SK-N-SH (cell line): ENCODE measurements at regions not wholly inside any gene's neighbourhood (a gene's known extent, or its start where the extent isn't known, plus 50 kb on each side); places are given as distances from the start of the nearest gene placed in this dataset.

Source experiments
- CTCF ChIA-PET: fragments of 300-600, 350-600 bp; formaldehyde crosslinking; extraction: SDS; loops from one replicate; lab custom pipeline; 2021; lab: Yijun Ruan, JAX
- POLR2A ChIA-PET: fragments of 350-600 bp; sonication (Branson Sonifier 250); formaldehyde crosslinking; extraction: SDS; loops from one replicate; lab custom pipeline; 2020; ENCODE audit warnings: antibody characterized with exemption, inconsistent platforms; lab: Yijun Ruan, JAX
- DNase-seq: peaks from one replicate; pipeline ENCODE4 v3.0.0; 2012
- H2AFZ ChIP-seq: fragments of 200-600 bp; sonication (generic); 2 replicates; pipeline ENCODE4 v1.8.1; 2016; ENCODE audit warnings: antibody characterized with exemption, mild to moderate bottlenecking, low read depth
- H3F3A ChIP-seq: fragments of 200-600 bp; sonication (generic); replicated peaks from 2 replicates; pipeline ENCODE3; 2016; ENCODE audit warnings: antibody characterized with exemption, mild to moderate bottlenecking; ENCODE audit not compliant: insufficient read depth
- H3K27ac ChIP-seq, 2 experiments: fragments of 200-500 bp in 1 of 2; fragments of 200-600 bp in 1 of 2; sonication (Bioruptor generic) in 1 of 2; sonication (generic), shearing (Covaris generic) in 1 of 2; 2 replicates each; pipeline versions ENCODE4 v1.5.1 to v1.6.1; 2014 to 2016; ENCODE audit warnings: low read depth in 2 of 2, inconsistent platforms in 1 of 2, low read length in 1 of 2, mild to moderate bottlenecking in 1 of 2, mixed read lengths in 1 of 2
- H3K27me3 ChIP-seq: fragments of 200-600 bp; sonication (generic), shearing (Covaris generic); 2 replicates; pipeline ENCODE4 v1.6.1; 2016; ENCODE audit warnings: mixed run types; ENCODE audit not compliant: insufficient read depth
- H3K36me3 ChIP-seq, 2 experiments: fragments of 200-500 bp in 1 of 2; fragments of 200-600 bp in 1 of 2; sonication (Bioruptor generic) in 1 of 2; sonication (generic) in 1 of 2; replicated peaks in 1 of 2; 2 replicates each; pipeline versions ENCODE3 to v1.5.1; 2014 to 2016; ENCODE audit warnings: low read length in 1 of 2, mild to moderate bottlenecking in 1 of 2; ENCODE audit not compliant: insufficient read depth in 2 of 2, control insufficient read depth in 1 of 2
- H3K4me1 ChIP-seq, 2 experiments: fragments of 200-500 bp in 1 of 2; fragments of 200-600 bp in 1 of 2; sonication (Bioruptor generic) in 1 of 2; sonication (generic), shearing (Covaris generic) in 1 of 2; 2 replicates each; pipeline versions ENCODE4 v1.5.1 to v1.6.1; 2014 to 2016; ENCODE audit warnings: low read depth in 1 of 2, low read length in 1 of 2, mixed run types in 1 of 2; ENCODE audit not compliant: insufficient read depth in 2 of 2, control insufficient read depth in 1 of 2
- H3K4me2 ChIP-seq: fragments of 200-600 bp; sonication (generic), shearing (Covaris generic); 2 replicates; pipeline ENCODE4 v1.6.1; 2017; ENCODE audit warnings: mixed run types
- H3K4me3 ChIP-seq, 2 experiments: fragments of 200-500 bp in 1 of 2; fragments of 200-600 bp in 1 of 2; sonication (Bioruptor generic) in 1 of 2; sonication (generic), shearing (Covaris generic) in 1 of 2; 2 replicates each; pipeline versions ENCODE4 v1.5.1 to v1.8.1; 2014 to 2016; ENCODE audit warnings: low read depth in 2 of 2, inconsistent platforms in 1 of 2, low read length in 1 of 2, mild to moderate bottlenecking in 1 of 2, mixed read lengths in 1 of 2, moderate library complexity in 1 of 2
- H3K79me2 ChIP-seq: fragments of 200-600 bp; sonication (generic); 2 replicates; pipeline ENCODE4 v1.8.1; 2017; ENCODE audit warnings: mild to moderate bottlenecking; ENCODE audit not compliant: insufficient read depth
- H3K9ac ChIP-seq: fragments of 200-600 bp; sonication (generic); 2 replicates; pipeline ENCODE4 v1.6.1; 2017; ENCODE audit warnings: mixed run types
- H3K9me2 ChIP-seq: fragments of 200-600 bp; sonication (generic); 2 replicates; pipeline ENCODE4 v1.6.1; 2017; ENCODE audit warnings: mixed run types
- H3K9me3 ChIP-seq: fragments of 200-600 bp; sonication (generic); 2 replicates; pipeline ENCODE4 v1.6.1; 2017; ENCODE audit warnings: mixed run types, mild to moderate bottlenecking, moderate library complexity
- H4K20me1 ChIP-seq: fragments of 200-600 bp; sonication (generic); 2 replicates; pipeline ENCODE4 v1.6.1; 2017; ENCODE audit warnings: mild to moderate bottlenecking, mixed run types; ENCODE audit not compliant: insufficient read depth
- ELF1 ChIP-seq: IDR thresholded peaks from 2 replicates; pipeline ENCODE4 v1.4.0; 2012
- EP300 ChIP-seq, 2 experiments: IDR thresholded peaks; 2 replicates each; pipeline versions ENCODE4 v1.4.0 to v1.6.1; 2012; ENCODE audit warnings: borderline replicate concordance in 1 of 2, low read depth in 1 of 2, low read length in 1 of 2
- FOSL2 ChIP-seq: IDR thresholded peaks from 2 replicates; pipeline ENCODE4 v1.4.0; 2012; ENCODE audit warnings: low read depth, mild to moderate bottlenecking, moderate library complexity, borderline replicate concordance
- FOXJ3 ChIP-seq: sonication (generic); formaldehyde crosslinking; IDR thresholded peaks from 2 replicates; pipeline ENCODE4 v1.5.1; 2020; ENCODE audit warnings: mild to moderate bottlenecking, missing genetic modification reagents
- GABPA ChIP-seq: IDR thresholded peaks from 2 replicates; pipeline ENCODE4 v1.4.0; 2012; ENCODE audit warnings: low read depth, mild to moderate bottlenecking
- GATA2 ChIP-seq: sonication (generic); formaldehyde crosslinking; IDR thresholded peaks from 2 replicates; pipeline ENCODE4 v1.5.0; 2020; ENCODE audit warnings: mild to moderate bottlenecking, missing genetic modification reagents
- IRF3 ChIP-seq: fragments of 150-350 bp; IDR thresholded peaks from 2 replicates; pipeline ENCODE4 v1.6.1; 2016; ENCODE audit warnings: mild to moderate bottlenecking, low read depth, low read length
- JUND ChIP-seq: IDR thresholded peaks from 2 replicates; pipeline ENCODE4 v1.4.0; 2012
- MEF2A ChIP-seq: IDR thresholded peaks from 2 replicates; pipeline ENCODE4 v1.4.0; 2012; ENCODE audit warnings: low read depth, borderline replicate concordance
- MXI1 ChIP-seq: IDR thresholded peaks from 2 replicates; pipeline ENCODE4 v1.6.1; 2012; ENCODE audit warnings: mild to moderate bottlenecking, low read depth, low read length, improper control_type of control experiment
- NFIC ChIP-seq: IDR thresholded peaks from 2 replicates; pipeline ENCODE4 v1.4.0; 2012; ENCODE audit warnings: borderline replicate concordance
- NRF1 ChIP-seq: IDR thresholded peaks from 2 replicates; pipeline ENCODE4 v1.6.1; 2012; ENCODE audit warnings: low read depth, mild to moderate bottlenecking, low read length
- PBX3 ChIP-seq: IDR thresholded peaks from 2 replicates; pipeline ENCODE4; 2012
- POLR2AphosphoS5 ChIP-seq: IDR thresholded peaks from 2 replicates; pipeline ENCODE4 v1.6.1; 2012; ENCODE audit warnings: low read depth, low read length
- RAD21 ChIP-seq: IDR thresholded peaks from 2 replicates; pipeline ENCODE4 v1.6.1; 2012; ENCODE audit warnings: mild to moderate bottlenecking, low read length
- RCOR1 ChIP-seq: fragments of 150-350 bp; IDR thresholded peaks from 2 replicates; pipeline ENCODE4 v1.6.1; 2017; ENCODE audit warnings: antibody characterized with exemption, low read length
- RFX5 ChIP-seq: IDR thresholded peaks from 2 replicates; pipeline ENCODE4 v1.6.1; 2012; ENCODE audit warnings: mild to moderate bottlenecking, improper control_type of control experiment, low read length
- RXRA ChIP-seq: IDR thresholded peaks from 2 replicates; pipeline ENCODE4 v1.4.0; 2012; ENCODE audit warnings: low read depth, mild to moderate bottlenecking, borderline replicate concordance
- SIN3A ChIP-seq: IDR thresholded peaks from 2 replicates; pipeline ENCODE4 v1.6.1; 2012; ENCODE audit warnings: low read depth, mild to moderate bottlenecking, low read length, moderate library complexity, borderline replicate concordance
- SMC3 ChIP-seq: IDR thresholded peaks from 2 replicates; pipeline ENCODE4 v1.6.1; 2012; ENCODE audit warnings: low read depth, low read length, improper control_type of control experiment
- TCF12 ChIP-seq: IDR thresholded peaks from 2 replicates; pipeline ENCODE4 v1.4.0; 2012
- USF1 ChIP-seq: IDR thresholded peaks from 2 replicates; pipeline ENCODE4 v1.4.0; 2012; ENCODE audit warnings: low read depth, borderline replicate concordance
- USF2 ChIP-seq: fragments of 150-350 bp; IDR thresholded peaks from 2 replicates; pipeline ENCODE4 v1.6.1; 2017; ENCODE audit warnings: antibody characterized with exemption, low read length, low read depth, borderline replicate concordance
- YY1 ChIP-seq: IDR thresholded peaks from 2 replicates; pipeline ENCODE4 v1.4.0; 2012; ENCODE audit warnings: low read depth, mild to moderate bottlenecking
- WGBS: methylation state at CpG from one replicate; pipeline ENCODE4 v1.1.6; 2017; ENCODE audit warnings: low lambda C conversion rate; 5-methylcytosine and 5-hydroxymethylcytosine counted together
- TF ChIP-seq, protein P1 (sequence below): IDR thresholded peaks from 2 replicates; pipeline ENCODE4 v1.4.0; 2012; ENCODE audit warnings: low read depth, borderline replicate concordance
- TF ChIP-seq, protein P2 (sequence below): IDR thresholded peaks from 2 replicates; pipeline ENCODE4 v1.4.0; 2012; ENCODE audit warnings: low read depth

DNA sequence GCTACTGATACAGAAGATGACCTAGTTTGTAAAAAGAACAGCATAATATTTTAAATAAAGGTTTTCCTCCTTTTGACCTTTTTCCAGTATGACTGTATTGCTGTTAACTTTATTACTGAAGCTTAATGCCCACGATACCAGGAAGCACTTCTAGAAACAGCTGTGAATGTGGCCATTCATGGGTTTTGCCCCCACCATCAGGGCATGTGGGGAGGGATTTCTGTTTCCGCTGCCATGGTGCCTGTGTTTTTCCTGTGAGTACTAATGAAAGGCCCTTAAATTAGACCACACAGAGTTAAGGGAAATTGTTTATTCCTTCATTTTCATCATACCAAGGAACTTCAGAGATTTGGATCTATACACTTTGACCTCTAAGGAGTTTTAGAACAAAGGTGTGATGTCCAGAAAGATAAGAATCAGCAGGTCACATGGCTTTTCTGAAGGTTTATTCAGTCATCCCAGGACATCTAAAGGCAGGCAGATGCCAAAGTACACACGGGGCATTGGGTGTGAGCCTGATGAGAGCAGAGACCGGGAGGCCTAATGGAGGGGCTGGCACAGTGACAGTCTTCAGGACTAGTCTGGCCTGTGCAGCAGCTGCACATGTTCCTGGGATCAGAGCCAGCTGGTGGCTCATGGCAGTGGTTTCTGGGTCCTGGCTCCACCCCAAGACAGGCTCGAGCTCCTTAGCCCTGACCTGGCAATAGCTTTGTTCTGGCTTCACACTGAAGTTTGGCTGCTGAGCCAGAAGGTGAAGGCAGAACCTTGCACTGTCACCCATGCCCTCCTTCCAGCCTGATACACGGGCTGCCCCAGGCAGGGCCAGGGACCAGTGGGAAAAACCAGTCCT lies 190.9 kb downstream of the REEP3 start:
- H3K36me3 ChIP-seq = no peaks in the 10 kb centered on the region
- DNase-seq = peak; percentile 82
- 7% methylated on average over 3 of the region's 6 CpGs for WGBS
- H3K79me2 ChIP-seq = no peaks in the 10 kb centered on the region
- H2AFZ ChIP-seq = no peak overlapping the region
- CTCF ChIA-PET = interaction anchor here (0.6 to 4.4 kb wide), 10 partner anchors 8 to 545 kb away, joined by 3 to 69 read pairs (median 3); no protein-coding TSS in a partner anchor
- no peak overlapping the region; a peak in 1 of 4 replicates for H3K4me3 ChIP-seq
- H3F3A ChIP-seq = peaks cover 34% of the 10 kb centered on the region
- peak overlapping the region; percentile 98 to 100 for H3K27ac ChIP-seq
- H3K9ac ChIP-seq = peak overlapping the region; percentile 35
- POLR2A ChIA-PET = interaction anchor here (0.8 to 4.5 kb wide), 8 partner anchors 8 to 443 kb away, joined by 3 to 94 read pairs (median 4); partner anchors contain the start of gene REEP3
- no peaks in the 10 kb centered on the region for H3K27me3 ChIP-seq
- H3K4me2 ChIP-seq = peak overlapping the region; percentile 76
- no peaks in the 10 kb centered on the region for H3K9me2 ChIP-seq
- peaks cover 39 to 54% of the 10 kb centered on the region in 2 experiments for H3K4me1 ChIP-seq
- H4K20me1 ChIP-seq = no peaks in the 10 kb centered on the region
- H3K9me3 ChIP-seq = no peaks in the 10 kb centered on the region
- TF ChIP-seq YY1 = peak; percentile 57; the same call in 1 of the 2 replicates
- TF ChIP-seq SIN3A = peak; percentile 87
- no peak for TF ChIP-seq NRF1
- TF ChIP-seq, protein P1, sequence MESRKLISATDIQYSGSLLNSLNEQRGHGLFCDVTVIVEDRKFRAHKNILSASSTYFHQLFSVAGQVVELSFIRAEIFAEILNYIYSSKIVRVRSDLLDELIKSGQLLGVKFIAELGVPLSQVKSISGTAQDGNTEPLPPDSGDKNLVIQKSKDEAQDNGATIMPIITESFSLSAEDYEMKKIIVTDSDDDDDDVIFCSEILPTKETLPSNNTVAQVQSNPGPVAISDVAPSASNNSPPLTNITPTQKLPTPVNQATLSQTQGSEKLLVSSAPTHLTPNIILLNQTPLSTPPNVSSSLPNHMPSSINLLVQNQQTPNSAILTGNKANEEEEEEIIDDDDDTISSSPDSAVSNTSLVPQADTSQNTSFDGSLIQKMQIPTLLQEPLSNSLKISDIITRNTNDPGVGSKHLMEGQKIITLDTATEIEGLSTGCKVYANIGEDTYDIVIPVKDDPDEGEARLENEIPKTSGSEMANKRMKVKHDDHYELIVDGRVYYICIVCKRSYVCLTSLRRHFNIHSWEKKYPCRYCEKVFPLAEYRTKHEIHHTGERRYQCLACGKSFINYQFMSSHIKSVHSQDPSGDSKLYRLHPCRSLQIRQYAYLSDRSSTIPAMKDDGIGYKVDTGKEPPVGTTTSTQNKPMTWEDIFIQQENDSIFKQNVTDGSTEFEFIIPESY = peak; percentile 88; the same call in 1 of the 2 replicates
- peak; percentile 87 for TF ChIP-seq FOXJ3 (CRISPR knock-in tag)
- peak; percentile 65 for TF ChIP-seq FOSL2
- peak; percentile 100 for TF ChIP-seq NFIC
- peak; percentile 83 for TF ChIP-seq MEF2A
- peak; percentile 88 for TF ChIP-seq RCOR1
- TF ChIP-seq GATA2 (CRISPR knock-in tag) = peak; percentile 89
- TF ChIP-seq RAD21 = peak; percentile 31; the same call in 1 of the 2 replicates
- TF ChIP-seq SMC3 = peak; percentile 27; the same call in 1 of the 2 replicates
- TF ChIP-seq TCF12 = peak; percentile 99
- 0 out of 2 replicates have a peak, but pooled peaks have one; percentile 21 for TF ChIP-seq USF2
- TF ChIP-seq MXI1 = peak; percentile 79
- TF ChIP-seq USF1 = peak; percentile 86
- TF ChIP-seq EP300 (IDR thresholded peaks at IDR 0.05; ENCODE audit: borderline replicate concordance in 1 of 2, low read depth in 1 of 2, low read length in 1 of 2) = peak; percentile 94 to 97
- TF ChIP-seq, protein P2, sequence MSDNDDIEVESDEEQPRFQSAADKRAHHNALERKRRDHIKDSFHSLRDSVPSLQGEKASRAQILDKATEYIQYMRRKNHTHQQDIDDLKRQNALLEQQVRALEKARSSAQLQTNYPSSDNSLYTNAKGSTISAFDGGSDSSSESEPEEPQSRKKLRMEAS = peak; percentile 92
- TF ChIP-seq PBX3 = peak; percentile 93
- TF ChIP-seq POLR2AphosphoS5 = peak; percentile 92
- no peak for TF ChIP-seq IRF3
- TF ChIP-seq RXRA = peak; percentile 97
- 0 out of 2 replicates have a peak, but pooled peaks have one; percentile 25 for TF ChIP-seq ELF1
- TF ChIP-seq RFX5 = no peak
- no peak; the same call in 1 of the 2 replicates for TF ChIP-seq GABPA
- peak; percentile 93 for TF ChIP-seq JUND
